Keratinocyte (primary cell): ENCODE measurements at regions not wholly inside any gene's neighbourhood (a gene's known extent, or its start where the extent isn't known, plus 50 kb on each side); places are given as distances from the start of the nearest gene placed in this dataset.
"Not testable (repeated sequence)": the region's sequence is repeated elsewhere in the genome, so short reads cannot be mapped to it uniquely, and the experiment has no call there.

Experiments
- CTCF ChIP-seq, 3 experiments: IDR thresholded peaks in 1 of 3; conservative IDR thresholded peaks in 1 of 3; optimal IDR thresholded peaks in 1 of 3; 2 replicates in 2 of 3; 3 replicates in 1 of 3; pipeline versions ENCODE3 to v1.5.1; 2011; ENCODE audit warnings: low read length in 3 of 3, mild to moderate bottlenecking in 3 of 3, moderate library complexity in 2 of 3, control low read depth in 1 of 3, inconsistent platforms in 1 of 3; ENCODE audit not compliant: insufficient read depth in 2 of 3; ENCODE audit errors: extremely low read depth in 1 of 3
- EZH2 ChIP-seq: IDR thresholded peaks from one replicate; pipeline ENCODE4 v1.6.1; 2012; ENCODE audit warnings: inconsistent platforms, mild to moderate bottlenecking, low read length, moderate library complexity

GRCh38 chr21:6553505-6554376, 3967.6 kb upstream of the TPTE start:
- TF ChIP-seq CTCF (optimal IDR thresholded peaks at IDR 0.05 in 1 of 3, IDR thresholded peaks at IDR 0.05 in 1 of 3, conservative IDR thresholded peaks at IDR 0.05 in 1 of 3; ENCODE audit: extremely low read depth in 1 of 3, insufficient read depth in 2 of 3, low read length in 3 of 3); EZH2: not testable (repeated sequence)
